Neuronal stem cell (in vitro differentiated cells): ENCODE measurements at regions not wholly inside any gene's neighbourhood (a gene's known extent, or its start where the extent isn't known, plus 50 kb on each side); places are given as distances from the start of the nearest gene placed in this dataset.

Source experiments
- DNase-seq: peaks from one replicate; pipeline ENCODE4 v3.0.0-alpha.2; 2013; ENCODE audit warnings: low spot score
- H2AFZ ChIP-seq: one replicate; pipeline ENCODE4 v1.6.1; 2013; ENCODE audit warnings: mild to moderate bottlenecking, low read length, inconsistent platforms
- H2AK5ac ChIP-seq: 2 replicates; pipeline ENCODE4 v1.6.1; 2013; ENCODE audit warnings: low read depth, mild to moderate bottlenecking, inconsistent platforms, low read length, moderate library complexity, mixed read lengths
- H2BK120ac ChIP-seq: 2 replicates; pipeline ENCODE4 v1.6.1; 2013; ENCODE audit warnings: low read depth, mild to moderate bottlenecking, inconsistent platforms, low read length, moderate library complexity, mixed read lengths
- H2BK12ac ChIP-seq: one replicate; pipeline ENCODE4 v1.6.1; 2013; ENCODE audit warnings: low read length, inconsistent platforms
- H2BK15ac ChIP-seq: 2 replicates; pipeline ENCODE4 v1.6.1; 2013; ENCODE audit warnings: mild to moderate bottlenecking, low read length, inconsistent platforms, mixed read lengths
- H2BK5ac ChIP-seq: one replicate; pipeline ENCODE4 v1.6.1; 2013; ENCODE audit warnings: inconsistent platforms, mild to moderate bottlenecking, low read length, moderate library complexity
- H3K14ac ChIP-seq: one replicate; pipeline ENCODE4 v1.6.1; 2013; ENCODE audit warnings: low read length, inconsistent platforms
- H3K18ac ChIP-seq: 2 replicates; pipeline ENCODE4 v1.6.1; 2013; ENCODE audit warnings: low read length, inconsistent platforms
- H3K23ac ChIP-seq: 2 replicates; pipeline ENCODE4 v1.6.1; 2013; ENCODE audit warnings: low read depth, mild to moderate bottlenecking, mixed read lengths, low read length, inconsistent platforms; ENCODE audit not compliant: poor library complexity
- H3K27ac ChIP-seq: replicated peaks from 3 replicates; pipeline ENCODE4 v1.5.1; 2013; ENCODE audit warnings: low read length, inconsistent platforms
- H3K27me3 ChIP-seq, 3 experiments: 2 replicates each; pipeline ENCODE4 v1.6.1; 2013; ENCODE audit warnings: low read length in 3 of 3, mild to moderate bottlenecking in 2 of 3, inconsistent platforms in 1 of 3, low read depth in 1 of 3, mixed read lengths in 1 of 3, moderate library complexity in 1 of 3; ENCODE audit not compliant: control insufficient read depth in 3 of 3, insufficient read depth in 3 of 3
- H3K36me3 ChIP-seq, 2 donors: replicated peaks in 1 of 2; 2 replicates each; pipeline ENCODE4 v1.6.1; 2013; ENCODE audit warnings: low read length in 2 of 2; ENCODE audit not compliant: control insufficient read depth in 2 of 2, insufficient read depth in 2 of 2
- H3K4ac ChIP-seq: 2 replicates; pipeline ENCODE4 v1.6.1; 2013; ENCODE audit warnings: inconsistent platforms, mild to moderate bottlenecking, low read length, moderate library complexity
- H3K4me1 ChIP-seq, 2 donors: 1 replicate in 1 of 2; 2 replicates in 1 of 2; pipeline ENCODE4 v1.6.1; 2013; ENCODE audit warnings: low read length in 2 of 2, low read depth in 1 of 2; ENCODE audit not compliant: control insufficient read depth in 2 of 2, insufficient read depth in 1 of 2
- H3K4me2 ChIP-seq: one replicate; pipeline ENCODE4 v1.6.1; 2013; ENCODE audit warnings: mild to moderate bottlenecking, low read length, inconsistent platforms; ENCODE audit not compliant: insufficient read depth, poor library complexity, severe bottlenecking
- H3K4me3 ChIP-seq, 2 donors: 2 replicates each; pipeline ENCODE4 v1.5.1; 2013; ENCODE audit warnings: low read length in 2 of 2, mild to moderate bottlenecking in 2 of 2, inconsistent platforms in 1 of 2, moderate library complexity in 1 of 2
- H3K79me1 ChIP-seq: one replicate; pipeline ENCODE4 v1.6.1; 2013; ENCODE audit warnings: low read depth, mild to moderate bottlenecking, inconsistent platforms, low read length, moderate library complexity
- H3K9ac ChIP-seq: one replicate; pipeline ENCODE4 v1.6.1; 2013; ENCODE audit warnings: mild to moderate bottlenecking, low read depth, low read length, inconsistent platforms; ENCODE audit not compliant: poor library complexity
- H3K9me3 ChIP-seq, 2 donors: replicated peaks in 1 of 2; 2 replicates each; pipeline versions ENCODE3 to v1.6.1; 2013; ENCODE audit warnings: low read length in 2 of 2, mild to moderate bottlenecking in 2 of 2, inconsistent platforms in 1 of 2, low read depth in 1 of 2, mixed read lengths in 1 of 2, moderate library complexity in 1 of 2; ENCODE audit not compliant: control insufficient read depth in 2 of 2, insufficient read depth in 1 of 2
- H4K8ac ChIP-seq: one replicate; pipeline ENCODE4 v1.6.1; 2013; ENCODE audit warnings: low read depth, mild to moderate bottlenecking, inconsistent platforms, low read length, moderate library complexity
- H4K91ac ChIP-seq: one replicate; pipeline ENCODE4 v1.6.1; 2013; ENCODE audit warnings: low read length, low read depth, mild to moderate bottlenecking, inconsistent platforms; ENCODE audit not compliant: poor library complexity
- WGBS, 2 donors: extraction: QIAGEN DNeasy Blood & Tissue Kit; methylation state at CpG; one replicate each; pipeline ENCODE4 v1.1.7; 2013; ENCODE audit warnings: missing lambda C conversion rate in 2 of 2, mixed read lengths in 1 of 2; ENCODE audit not compliant: insufficient read length in 2 of 2, insufficient replicate concordance in 1 of 2; ENCODE audit errors: extremely low coverage in 2 of 2; 5-methylcytosine and 5-hydroxymethylcytosine counted together

GRCh38 chr1:81170721-81171120 lies 630.0 kb upstream of the ADGRL2 start:
- no peaks in the 10 kb centered on the region for H3K79me1 ChIP-seq
- H3K9ac ChIP-seq, result no peak overlapping the region
- no peak overlapping the region for H3K4me3 ChIP-seq
- H3K4me1 ChIP-seq, result no peaks in the 10 kb centered on the region
- no peak overlapping the region for H4K91ac ChIP-seq
- H2BK120ac ChIP-seq, result no peak overlapping the region
- no peak overlapping the region for H2BK5ac ChIP-seq
- H3K4ac ChIP-seq, result no peak overlapping the region
- no peak overlapping the region for H2AFZ ChIP-seq
- no peak overlapping the region for H4K8ac ChIP-seq
- no peak overlapping the region for H2BK15ac ChIP-seq
- no peak for DNase-seq
- H2AK5ac ChIP-seq, result no peak overlapping the region
- H3K27ac ChIP-seq, result no peak overlapping the region
- H3K4me2 ChIP-seq, result no peak overlapping the region
- H3K14ac ChIP-seq, result no peak overlapping the region
- H3K27me3 ChIP-seq, result peaks cover 0 to 2% (median 0%) of the 10 kb centered on the region in 3 experiments
- no peak overlapping the region for H2BK12ac ChIP-seq
- no peak overlapping the region for H3K18ac ChIP-seq
- no CpG with 5 or more reads among the region's 2 CpGs for WGBS, 2 donors
- no peaks in the 10 kb centered on the region for H3K36me3 ChIP-seq
- no peak overlapping the region for H3K23ac ChIP-seq
- peaks cover 7 to 9% of the 10 kb centered on the region in 2 donors for H3K9me3 ChIP-seq

GRCh38 chr1:81165963-81166362 lies 634.8 kb upstream of the ADGRL2 start:
- Histone ChIP-seq H3K27me3 (peaks cover 0 to 2% (median 0%) of the 10 kb centered on the region in 3 experiments), H3K4me2 (no peak overlapping the region), H3K14ac (no peak overlapping the region), H3K27ac (no peak overlapping the region), H4K91ac (no peak overlapping the region), H2AFZ (no peak overlapping the region), H3K4me3 (no peak overlapping the region), H3K79me1 (no peaks in the 10 kb centered on the region), H3K18ac (no peak overlapping the region), H3K4ac (no peak overlapping the region), H2BK12ac (no peak overlapping the region), H2BK120ac (no peak overlapping the region), H3K9me3 (peaks cover 0 to 10% of the 10 kb centered on the region in 2 donors), H2BK5ac (no peak overlapping the region), H4K8ac (no peak overlapping the region), H3K4me1 (no peaks in the 10 kb centered on the region), H3K9ac (no peak overlapping the region), H2AK5ac (no peak overlapping the region), H3K23ac (no peak overlapping the region), H2BK15ac (no peak overlapping the region), H3K36me3 (no peaks in the 10 kb centered on the region)
- DNase-seq, result no peak
- WGBS, 2 donors, result no CpG with 5 or more reads among the region's 2 CpGs

- no CpG with 5 or more reads among the region's 3 CpGs for WGBS, 2 donors
- no peak overlapping the region for H2BK120ac ChIP-seq
- no peak overlapping the region for H4K91ac ChIP-seq
- no peak overlapping the region for H3K14ac ChIP-seq
- no peak overlapping the region for H3K4ac ChIP-seq
- no peak overlapping the region for H2BK12ac ChIP-seq
- no peak overlapping the region for H2AFZ ChIP-seq
- H3K4me1 ChIP-seq, result peaks cover 3 to 10% of the 10 kb centered on the region in 2 donors
- H3K23ac ChIP-seq, result no peak overlapping the region
- H2BK5ac ChIP-seq, result no peak overlapping the region
- H3K27ac ChIP-seq, result no peak overlapping the region
- H4K8ac ChIP-seq, result no peak overlapping the region
- no peak overlapping the region for H3K18ac ChIP-seq
- H3K4me3 ChIP-seq, result no peak overlapping the region
- no peaks in the 10 kb centered on the region for H3K27me3 ChIP-seq
- H3K36me3 ChIP-seq, result no peaks in the 10 kb centered on the region
- H2AK5ac ChIP-seq, result no peak overlapping the region
- H3K4me2 ChIP-seq, result no peak overlapping the region
- H2BK15ac ChIP-seq, result no peak overlapping the region
- no peak overlapping the region for H3K9ac ChIP-seq
- H3K79me1 ChIP-seq, result no peaks in the 10 kb centered on the region
- peaks cover 0 to 6% of the 10 kb centered on the region in 2 donors for H3K9me3 ChIP-seq
- no peak for DNase-seq
These were observed 640.0 kb upstream of the ADGRL2 start for GRCh38 chr1:81160696-81161095.

- no peak overlapping the region for H3K14ac ChIP-seq
- no peak overlapping the region for H3K18ac ChIP-seq
- no peak overlapping the region for H2AK5ac ChIP-seq
- no peak overlapping the region for H3K27ac ChIP-seq
- H3K9me3 ChIP-seq, result no peaks in the 10 kb centered on the region
- no CpG with 5 or more reads among the region's 3 CpGs for WGBS, 2 donors
- H3K9ac ChIP-seq, result no peak overlapping the region
- H2BK12ac ChIP-seq, result no peak overlapping the region
- peak overlapping the region; percentile 20 for H2AFZ ChIP-seq
- H2BK15ac ChIP-seq, result no peak overlapping the region
- H2BK5ac ChIP-seq, result no peak overlapping the region
- no peak overlapping the region for H2BK120ac ChIP-seq
- H3K4me1 ChIP-seq, result peaks cover 3 to 10% of the 10 kb centered on the region in 2 donors
- H3K4me2 ChIP-seq, result no peak overlapping the region
- H4K91ac ChIP-seq, result no peak overlapping the region
- no peak overlapping the region for H3K4ac ChIP-seq
- no peak overlapping the region for H4K8ac ChIP-seq
- no peak overlapping the region for H3K23ac ChIP-seq
- no peak overlapping the region for H3K4me3 ChIP-seq
- DNase-seq, result no peak
- no peaks in the 10 kb centered on the region for H3K79me1 ChIP-seq
- no peaks in the 10 kb centered on the region for H3K27me3 ChIP-seq
- no peaks in the 10 kb centered on the region for H3K36me3 ChIP-seq
These were observed 642.1 kb upstream of the ADGRL2 start for GRCh38 chr1:81158592-81158991.
